ENCODE measurements at regions not wholly inside any gene's neighbourhood (a gene's known extent, or its start where the extent isn't known, plus 50 kb on each side); places are given as distances from the start of the nearest gene placed in this dataset.

DNA sequence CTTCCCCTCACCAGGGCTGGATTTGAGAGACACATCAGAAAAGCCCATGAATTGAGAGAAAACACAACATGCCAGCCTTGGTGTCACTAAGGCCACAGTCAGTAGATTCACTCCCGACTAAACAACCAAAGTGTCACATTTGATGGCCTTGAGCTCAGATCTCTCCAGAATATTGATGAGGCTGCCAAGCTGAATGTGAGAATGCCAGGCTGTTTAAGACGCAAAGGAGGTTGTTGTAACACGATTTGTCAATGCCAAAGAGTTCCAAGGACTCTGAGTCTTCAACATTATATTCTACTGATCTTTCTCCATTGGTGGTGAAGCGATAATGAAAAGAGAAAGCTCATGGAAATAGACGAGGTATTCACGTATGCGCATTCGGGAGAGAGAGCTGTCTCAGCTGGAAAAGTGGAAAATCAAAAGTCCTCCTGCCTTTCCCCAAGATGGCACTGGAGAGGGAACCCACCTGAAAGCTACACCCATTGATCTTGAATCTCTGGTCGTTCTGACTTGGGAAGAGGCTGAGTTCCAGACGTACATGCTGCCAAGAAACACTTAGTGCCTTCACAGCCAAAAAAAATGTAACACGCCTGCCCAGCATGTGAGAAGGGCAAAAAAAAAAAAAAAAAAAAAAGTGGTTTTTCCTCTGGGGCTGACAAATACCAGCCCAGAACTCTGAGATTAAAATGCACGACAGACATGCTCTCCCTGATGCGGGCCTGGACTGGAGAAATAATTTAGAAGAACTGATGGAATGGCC, 1159.6 kb downstream of the VRK1 start:
- Histone ChIP-seq H3K4me1 (ENCODE audit: control insufficient read depth, insufficient read depth, low read length) (no peaks in the 10 kb centered on the region), H3K4me3 (ENCODE audit: low read length) (no peak overlapping the region), H3K9me3 (replicated peaks; ENCODE audit: low read length) (peaks cover 12% of the 10 kb centered on the region), H3K36me3 (ENCODE audit: insufficient read depth, low read length) (no peaks in the 10 kb centered on the region), H3K27me3 (ENCODE audit: control insufficient read depth, insufficient read depth, low read length) (no peaks in the 10 kb centered on the region), H3K4me2 (ENCODE audit: low read length) (no peak overlapping the region), H3K9ac (ENCODE audit: low read depth, low read length) (no peak overlapping the region)

GRCh38 chr14:97959251-97959650, 1162.1 kb downstream of the VRK1 start:
- Histone ChIP-seq H3K9me3 (replicated peaks; ENCODE audit: low read length) (peaks cover 18% of the 10 kb centered on the region), H3K4me3 (ENCODE audit: low read length) (no peak overlapping the region), H3K27me3 (ENCODE audit: control insufficient read depth, insufficient read depth, low read length) (no peaks in the 10 kb centered on the region), H3K9ac (ENCODE audit: low read depth, low read length) (no peak overlapping the region), H3K4me2 (ENCODE audit: low read length) (no peak overlapping the region), H3K36me3 (ENCODE audit: insufficient read depth, low read length) (no peaks in the 10 kb centered on the region), H3K4me1 (ENCODE audit: control insufficient read depth, insufficient read depth, low read length) (no peaks in the 10 kb centered on the region)

DNA sequence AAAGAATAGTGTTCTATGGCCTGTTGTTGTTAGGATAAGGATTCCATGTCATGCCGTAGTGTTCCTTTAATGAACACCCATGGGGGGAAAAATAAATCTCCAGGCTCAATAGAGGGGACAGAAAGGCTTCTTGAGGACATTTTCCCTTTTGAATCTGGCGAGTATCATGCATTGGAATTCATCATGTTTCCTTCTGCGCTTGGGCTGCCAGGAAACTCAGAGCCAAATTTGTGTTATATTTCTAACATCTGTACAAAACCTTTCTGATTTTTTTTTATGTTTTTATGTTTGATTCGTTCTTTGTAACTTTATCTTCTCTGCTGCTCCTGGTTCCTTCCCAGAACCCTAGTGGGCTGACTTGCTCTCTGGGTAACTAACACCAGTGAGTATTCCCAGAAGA, 1163.3 kb downstream of the VRK1 start:
- Histone ChIP-seq H3K4me1 (ENCODE audit: control insufficient read depth, insufficient read depth, low read length) (no peaks in the 10 kb centered on the region), H3K4me3 (ENCODE audit: low read length) (no peak overlapping the region), H3K9ac (ENCODE audit: low read depth, low read length) (no peak overlapping the region), H3K36me3 (ENCODE audit: insufficient read depth, low read length) (no peaks in the 10 kb centered on the region), H3K4me2 (ENCODE audit: low read length) (no peak overlapping the region), H3K27me3 (ENCODE audit: control insufficient read depth, insufficient read depth, low read length) (no peaks in the 10 kb centered on the region), H3K9me3 (replicated peaks; ENCODE audit: low read length) (peaks cover 19% of the 10 kb centered on the region)

DNA sequence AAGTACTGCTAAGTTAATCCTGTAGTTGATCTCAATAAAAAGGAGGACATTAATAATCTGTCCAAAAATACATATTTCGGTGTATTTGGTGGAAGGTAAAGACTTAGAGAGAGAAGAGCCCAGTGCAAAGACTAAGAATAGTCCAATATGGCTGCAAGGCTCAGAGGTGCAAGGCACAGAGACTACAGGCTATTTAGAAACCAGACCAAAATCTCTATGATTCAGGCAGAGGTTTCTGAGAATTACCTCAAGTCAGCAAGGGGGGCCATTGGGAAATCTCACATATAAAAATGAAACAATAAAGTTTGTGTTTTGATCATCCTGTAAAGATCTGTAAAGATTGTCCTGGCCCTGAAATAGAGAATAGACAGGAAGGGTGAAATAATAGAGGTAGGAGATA, 1173.0 kb downstream of the VRK1 start:
- Histone ChIP-seq H3K9ac (ENCODE audit: low read depth, low read length) (no peak overlapping the region), H3K9me3 (replicated peaks; ENCODE audit: low read length) (peaks cover 8% of the 10 kb centered on the region), H3K36me3 (ENCODE audit: insufficient read depth, low read length) (no peaks in the 10 kb centered on the region), H3K4me3 (ENCODE audit: low read length) (no peak overlapping the region), H3K4me2 (ENCODE audit: low read length) (no peak overlapping the region), H3K27me3 (ENCODE audit: control insufficient read depth, insufficient read depth, low read length) (no peaks in the 10 kb centered on the region), H3K4me1 (ENCODE audit: control insufficient read depth, insufficient read depth, low read length) (no peaks in the 10 kb centered on the region)

DNA sequence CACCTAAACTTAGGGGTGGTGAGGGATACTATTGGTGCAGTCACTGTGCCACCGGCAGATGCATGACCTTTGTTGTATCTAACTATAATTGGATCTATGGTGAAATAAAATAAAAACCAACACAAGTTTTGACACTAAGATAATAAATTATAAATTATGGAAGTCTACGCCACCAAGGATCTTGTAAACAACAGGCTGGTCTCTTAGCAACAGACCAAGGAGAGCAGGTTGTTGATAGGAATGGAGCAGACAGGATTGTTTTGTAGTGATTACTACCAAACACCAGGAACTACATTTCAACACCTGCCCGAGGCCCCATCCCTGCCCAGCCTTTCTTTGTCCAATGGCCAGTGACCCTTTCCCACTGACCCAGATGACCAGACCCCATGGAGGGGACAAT, 1178.0 kb downstream of the VRK1 start:
- Histone ChIP-seq H3K4me1 (ENCODE audit: control insufficient read depth, insufficient read depth, low read length) (no peaks in the 10 kb centered on the region), H3K27me3 (ENCODE audit: control insufficient read depth, insufficient read depth, low read length) (no peaks in the 10 kb centered on the region), H3K9me3 (replicated peaks; ENCODE audit: low read length) (peaks cover 10% of the 10 kb centered on the region), H3K9ac (ENCODE audit: low read depth, low read length) (no peak overlapping the region), H3K4me3 (ENCODE audit: low read length) (no peak overlapping the region), H3K4me2 (ENCODE audit: low read length) (no peak overlapping the region), H3K36me3 (ENCODE audit: insufficient read depth, low read length) (no peaks in the 10 kb centered on the region)

GRCh38 chr14:97975962-97976361, 1178.8 kb downstream of the VRK1 start:
- Histone ChIP-seq H3K36me3 (ENCODE audit: insufficient read depth, low read length) (no peaks in the 10 kb centered on the region), H3K9me3 (replicated peaks; ENCODE audit: low read length) (peaks cover 10% of the 10 kb centered on the region), H3K4me1 (ENCODE audit: control insufficient read depth, insufficient read depth, low read length) (no peaks in the 10 kb centered on the region), H3K4me3 (ENCODE audit: low read length) (no peak overlapping the region), H3K27me3 (ENCODE audit: control insufficient read depth, insufficient read depth, low read length) (no peaks in the 10 kb centered on the region), H3K9ac (ENCODE audit: low read depth, low read length) (no peak overlapping the region), H3K4me2 (ENCODE audit: low read length) (no peak overlapping the region)

- Histone ChIP-seq H3K36me3 (ENCODE audit: insufficient read depth, low read length) (no peaks in the 10 kb centered on the region), H3K4me2 (ENCODE audit: low read length) (no peak overlapping the region), H3K4me3 (ENCODE audit: low read length) (no peak overlapping the region), H3K9me3 (replicated peaks; ENCODE audit: low read length) (peaks cover 10% of the 10 kb centered on the region), H3K9ac (ENCODE audit: low read depth, low read length) (peak overlapping the region; percentile 56), H3K27me3 (ENCODE audit: control insufficient read depth, insufficient read depth, low read length) (no peaks in the 10 kb centered on the region), H3K4me1 (ENCODE audit: control insufficient read depth, insufficient read depth, low read length) (no peaks in the 10 kb centered on the region)
These were observed 1179.7 kb downstream of the VRK1 start for GRCh38 chr14:97976861-97977260.

- Histone ChIP-seq H3K4me3 (ENCODE audit: low read length) (peak overlapping the region; percentile 39), H3K9me3 (replicated peaks; ENCODE audit: low read length) (peaks cover 9% of the 10 kb centered on the region), H3K9ac (ENCODE audit: low read depth, low read length) (peak overlapping the region; percentile 56), H3K4me1 (ENCODE audit: control insufficient read depth, insufficient read depth, low read length) (no peaks in the 10 kb centered on the region), H3K27me3 (ENCODE audit: control insufficient read depth, insufficient read depth, low read length) (no peaks in the 10 kb centered on the region), H3K36me3 (ENCODE audit: insufficient read depth, low read length) (no peaks in the 10 kb centered on the region), H3K4me2 (ENCODE audit: low read length) (no peak overlapping the region)
These were observed 1180.6 kb downstream of the VRK1 start for GRCh38 chr14:97977651-97978261.

DNA sequence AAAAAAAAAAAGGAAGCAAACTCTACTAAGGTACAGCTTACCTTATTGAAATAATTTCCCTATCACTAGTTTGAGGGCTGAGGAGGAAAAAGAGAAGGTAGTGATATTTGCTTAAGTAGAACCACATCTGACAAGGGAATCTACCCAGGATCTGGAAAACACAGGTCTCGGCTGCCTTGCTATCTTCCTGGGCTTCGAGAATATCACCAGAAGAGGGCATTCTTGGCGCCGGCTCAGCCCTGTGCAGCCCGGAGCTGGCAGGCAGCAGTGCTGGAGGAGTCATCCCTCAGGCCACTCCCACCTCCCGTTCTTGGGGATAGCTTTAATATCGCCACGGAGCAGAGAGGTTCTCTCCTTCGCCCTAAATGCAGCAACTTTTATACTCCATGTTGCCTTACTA, 1181.2 kb downstream of the VRK1 start:
- Histone ChIP-seq H3K9ac (ENCODE audit: low read depth, low read length) (peak overlapping the region; percentile 56), H3K4me2 (ENCODE audit: low read length) (no peak overlapping the region), H3K4me1 (ENCODE audit: control insufficient read depth, insufficient read depth, low read length) (no peaks in the 10 kb centered on the region), H3K9me3 (replicated peaks; ENCODE audit: low read length) (peaks cover 8% of the 10 kb centered on the region), H3K4me3 (ENCODE audit: low read length) (peak overlapping the region; percentile 31), H3K27me3 (ENCODE audit: control insufficient read depth, insufficient read depth, low read length) (no peaks in the 10 kb centered on the region), H3K36me3 (ENCODE audit: insufficient read depth, low read length) (no peaks in the 10 kb centered on the region)

DNA sequence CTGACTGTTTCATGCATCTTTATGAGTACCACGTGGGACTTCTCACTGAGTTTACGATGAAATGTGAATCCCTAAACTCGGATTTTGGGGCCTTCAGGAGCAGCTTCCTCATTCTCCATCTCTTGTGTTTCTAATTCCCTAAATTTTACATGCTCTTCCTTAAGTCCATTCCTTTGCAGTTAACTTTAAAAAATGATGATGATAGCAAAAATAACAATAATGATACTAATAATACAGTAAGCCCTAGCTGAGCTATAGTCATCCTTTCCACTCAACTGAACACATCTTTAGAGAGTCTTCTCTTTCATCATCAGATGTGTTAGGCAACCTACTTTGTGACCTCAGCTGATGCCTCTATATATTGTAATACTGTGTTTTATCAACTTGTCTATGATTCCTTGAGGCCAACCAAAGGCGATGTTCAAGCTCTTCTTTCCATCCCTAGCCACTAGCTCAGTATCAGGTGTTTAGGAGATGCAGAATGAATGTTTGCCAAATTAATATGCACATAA, 1196.4 kb downstream of the VRK1 start:
- no peaks in the 10 kb centered on the region for H3K36me3 ChIP-seq (ENCODE audit: insufficient read depth, low read length)
- H3K4me2 ChIP-seq (ENCODE audit: low read length): no peak overlapping the region
- no peaks in the 10 kb centered on the region for H3K4me1 ChIP-seq (ENCODE audit: control insufficient read depth, insufficient read depth, low read length)
- H3K9ac ChIP-seq (ENCODE audit: low read depth, low read length): no peak overlapping the region
- peaks cover 6% of the 10 kb centered on the region for H3K9me3 ChIP-seq (replicated peaks; ENCODE audit: low read length)
- H3K27me3 ChIP-seq (ENCODE audit: control insufficient read depth, insufficient read depth, low read length): no peaks in the 10 kb centered on the region
- H3K4me3 ChIP-seq (ENCODE audit: low read length): no peak overlapping the region

- no peak overlapping the region for H3K4me2 ChIP-seq (ENCODE audit: low read length)
- no peaks in the 10 kb centered on the region for H3K27me3 ChIP-seq (ENCODE audit: control insufficient read depth, insufficient read depth, low read length)
- peaks cover 6% of the 10 kb centered on the region for H3K9me3 ChIP-seq (replicated peaks; ENCODE audit: low read length)
- H3K4me1 ChIP-seq (ENCODE audit: control insufficient read depth, insufficient read depth, low read length): no peaks in the 10 kb centered on the region
- no peaks in the 10 kb centered on the region for H3K36me3 ChIP-seq (ENCODE audit: insufficient read depth, low read length)
- H3K9ac ChIP-seq (ENCODE audit: low read depth, low read length): no peak overlapping the region
- H3K4me3 ChIP-seq (ENCODE audit: low read length): no peak overlapping the region
These were observed 1196.9 kb downstream of the VRK1 start for GRCh38 chr14:97994020-97994531.

All from skeletal muscle satellite cell (primary cell).